Stimulated activated CD4-positive, alpha-beta T cell treated with anti-CD3 and anti-CD28 coated beads, Interleukin-4, amount 100 ng/mL, for 1 hour (primary cell): ENCODE measurements at regions not wholly inside any gene's neighbourhood (a gene's known extent, or its start where the extent isn't known, plus 50 kb on each side); places are given as distances from the start of the nearest gene placed in this dataset.
"Not testable (repeated sequence)": the region's sequence is repeated elsewhere in the genome, so short reads cannot be mapped to it uniquely, and the experiment has no call there.

Experiments used
- DNase-seq: peaks from one replicate; pipeline ENCODE4 v3.0.0-alpha.2; 2020

- DNase-seq = not testable (repeated sequence)
Measured at GRCh38 chr16:29195116-29195872, 210.4 kb downstream of the LAT start.

GRCh38 chr16:29194185-29194844 lies 209.5 kb downstream of the LAT start:
- not testable (repeated sequence) for DNase-seq

- DNase-seq = not testable (repeated sequence)
Measured at GRCh38 chr16:29193634-29194033, 208.8 kb downstream of the LAT start.

GRCh38 chr16:29193248-29193574 lies 208.4 kb downstream of the LAT start:
- DNase-seq = not testable (repeated sequence)

GRCh38 chr16:29192329-29193247 lies 207.7 kb downstream of the LAT start:
- DNase-seq = no peak

- not testable (repeated sequence) for DNase-seq
Measured at GRCh38 chr16:29191636-29192180, 206.9 kb downstream of the LAT start.

GRCh38 chr16:29190553-29191431 lies 205.9 kb downstream of the LAT start:
- DNase-seq = not testable (repeated sequence)

GRCh38 chr16:29188806-29189205 lies 204.0 kb downstream of the LAT start:
- not testable (repeated sequence) for DNase-seq

GRCh38 chr16:29186306-29187220 lies 201.7 kb downstream of the LAT start:
- not testable (repeated sequence) for DNase-seq

- DNase-seq = not testable (repeated sequence)
Measured at GRCh38 chr16:29185872-29186271, 201.0 kb downstream of the LAT start.

- not testable (repeated sequence) for DNase-seq
Measured at GRCh38 chr16:29184738-29185438, 200.0 kb downstream of the LAT start.

- DNase-seq = not testable (repeated sequence)
Measured at GRCh38 chr16:29182940-29183868, 198.4 kb downstream of the LAT start.

GRCh38 chr16:29182501-29182900 lies 197.6 kb downstream of the LAT start:
- no peak for DNase-seq

GRCh38 chr16:29181921-29182411 lies 197.1 kb downstream of the LAT start:
- not testable (repeated sequence) for DNase-seq

- not testable (repeated sequence) for DNase-seq
Measured at GRCh38 chr16:29181254-29181780, 196.5 kb downstream of the LAT start.

- DNase-seq = not testable (repeated sequence)
Measured at GRCh38 chr16:29180206-29180600, 195.4 kb downstream of the LAT start.

- not testable (repeated sequence) for DNase-seq
Measured at GRCh38 chr16:29179401-29180205, 194.8 kb downstream of the LAT start.
